ENCODE measurements at regions not wholly inside any gene's neighbourhood (a gene's known extent, or its start where the extent isn't known, plus 50 kb on each side); places are given as distances from the start of the nearest gene placed in this dataset.
"Not testable (repeated sequence)": the region's sequence is repeated elsewhere in the genome, so short reads cannot be mapped to it uniquely, and the experiment has no call there.

DNA sequence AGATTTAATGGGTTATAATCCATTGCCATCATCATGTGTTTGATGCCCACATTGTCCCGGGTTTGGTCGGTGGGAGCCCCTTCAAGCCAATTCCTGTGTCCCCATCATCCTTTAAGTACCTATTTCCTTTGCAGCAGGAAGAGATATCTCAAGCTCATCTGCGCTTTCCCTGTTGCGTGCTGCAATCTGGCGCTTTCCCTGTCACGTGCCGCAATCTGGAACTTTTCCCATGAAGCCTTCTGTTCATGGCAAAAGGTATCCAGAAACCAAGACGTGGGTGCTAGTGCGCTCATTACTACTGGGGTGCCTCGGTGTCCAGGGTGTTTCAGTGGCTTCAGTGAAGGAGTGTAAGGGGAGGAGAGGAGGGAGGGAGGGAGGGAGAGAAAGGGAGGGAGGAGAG lies 174.6 kb upstream of the ZNF469 start:
- no peak overlapping the region for H3K27ac ChIP-seq (ENCODE audit: low read depth, low read length)
- 49 to 66% (median 50%) methylated on average over 10 of the region's 10 CpGs for WGBS, 3 donors

DNA sequence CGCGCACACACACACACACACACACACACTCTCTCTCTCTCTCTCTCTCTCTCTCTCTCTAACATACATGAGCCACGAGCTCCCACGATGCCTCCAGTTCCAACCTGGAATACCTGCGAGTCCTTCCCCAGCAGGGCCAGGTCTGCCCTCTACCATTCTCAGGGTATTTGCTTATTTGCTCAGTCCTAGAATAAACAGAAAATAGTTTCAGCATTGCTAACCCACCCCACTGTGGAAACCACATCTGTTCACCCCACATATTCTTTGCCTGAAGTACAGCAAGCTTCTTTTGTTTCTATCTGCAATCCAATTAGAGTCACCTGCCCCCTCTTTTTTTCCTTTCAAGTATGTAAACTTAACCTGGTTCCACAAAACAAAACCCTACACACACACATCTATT lies 174.0 kb upstream of the ZNF469 start:
- WGBS, 3 donors = 57% methylated on average over 5 of the region's 5 CpGs; no CpG with 5 or more reads in 2 of the 3 donors
- not testable (repeated sequence) for H3K27ac ChIP-seq (ENCODE audit: low read depth, low read length)

DNA sequence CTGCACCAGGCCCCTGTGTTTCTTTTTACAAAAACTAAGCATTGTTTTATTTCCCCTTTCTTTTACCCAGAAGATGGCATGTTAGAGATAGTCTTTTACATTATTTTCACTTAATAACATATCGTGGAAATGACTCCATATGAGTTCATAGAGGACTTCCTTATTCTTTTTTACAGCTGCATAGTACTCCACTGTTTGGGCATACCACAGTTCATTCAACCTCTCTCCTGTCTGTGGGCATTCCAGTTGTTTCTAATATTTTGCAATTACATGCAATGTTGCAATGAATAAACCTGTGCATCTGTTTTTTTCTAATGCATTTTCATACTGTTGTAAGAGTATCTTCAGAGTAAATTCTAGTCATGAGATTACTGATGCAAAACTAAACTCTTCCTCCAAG lies 173.2 kb upstream of the ZNF469 start:
- not testable (repeated sequence) for H3K27ac ChIP-seq (ENCODE audit: low read depth, low read length)
- 72 to 87% (median 87%) methylated on average over 1 of the region's 1 CpG for WGBS, 3 donors

DNA sequence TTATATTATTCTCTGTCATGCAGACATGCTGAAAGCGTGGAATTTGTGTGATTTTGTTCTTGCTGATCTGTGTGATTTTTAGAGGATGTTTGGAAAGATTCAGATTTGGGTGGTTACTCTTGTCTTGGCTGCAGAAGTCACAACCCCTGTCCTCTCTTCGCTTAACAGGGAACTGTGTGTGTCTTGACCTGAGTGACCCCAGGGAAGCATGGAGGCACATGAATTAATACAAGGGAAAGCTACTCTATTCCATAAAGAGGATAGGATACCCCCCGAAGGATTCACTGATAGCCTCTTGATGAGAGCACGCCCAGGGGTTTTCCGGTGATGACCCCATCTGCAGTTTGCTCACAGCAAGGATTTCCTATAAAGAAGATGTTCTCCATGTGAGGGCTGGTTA lies 168.8 kb upstream of the ZNF469 start:
- H3K27ac ChIP-seq (ENCODE audit: low read depth, low read length) = not testable (repeated sequence)
- 76 to 88% (median 85%) methylated on average over 4 of the region's 5 CpGs for WGBS, 3 donors

DNA sequence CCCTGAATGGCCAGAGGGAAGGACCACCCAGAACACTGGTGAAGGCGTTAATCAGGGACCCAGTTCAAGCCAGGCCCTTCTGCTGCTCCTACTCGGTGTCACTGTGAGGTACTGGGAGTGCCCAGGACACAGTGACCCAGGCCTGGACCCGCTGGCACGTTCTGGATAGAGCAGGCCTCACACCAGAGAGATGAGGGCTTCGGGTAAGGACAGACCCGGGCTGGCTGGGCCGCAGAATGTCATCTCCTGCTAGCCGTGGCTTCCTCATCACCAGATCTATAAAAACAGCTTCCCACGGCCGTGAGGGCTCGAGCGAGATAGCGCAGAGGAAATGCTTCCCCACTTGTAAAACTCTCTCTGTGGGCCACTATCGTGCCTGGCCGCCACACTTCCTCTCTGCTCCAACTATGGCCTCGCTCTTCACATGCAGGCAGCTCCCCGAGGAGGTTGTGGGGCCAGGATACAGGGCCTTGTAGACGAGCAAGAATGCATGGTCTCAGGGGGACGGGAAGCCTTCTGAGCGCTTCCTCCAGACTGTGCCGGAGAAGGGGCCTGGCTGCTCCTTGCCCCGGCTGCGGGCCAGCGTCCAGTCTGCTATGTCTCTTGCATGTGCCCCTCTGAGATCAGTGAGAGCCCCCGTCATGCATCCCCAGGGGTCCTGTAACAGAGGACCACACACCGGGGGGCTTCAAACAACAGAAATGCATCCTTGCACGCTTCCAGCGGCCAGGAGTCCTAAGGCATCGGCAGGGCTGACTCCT lies 161.6 kb upstream of the ZNF469 start:
- not testable (repeated sequence) for H3K27ac ChIP-seq (ENCODE audit: low read depth, low read length)
- WGBS, 3 donors = 52 to 80% (median 61%) methylated on average over 29 of the region's 29 CpGs

DNA sequence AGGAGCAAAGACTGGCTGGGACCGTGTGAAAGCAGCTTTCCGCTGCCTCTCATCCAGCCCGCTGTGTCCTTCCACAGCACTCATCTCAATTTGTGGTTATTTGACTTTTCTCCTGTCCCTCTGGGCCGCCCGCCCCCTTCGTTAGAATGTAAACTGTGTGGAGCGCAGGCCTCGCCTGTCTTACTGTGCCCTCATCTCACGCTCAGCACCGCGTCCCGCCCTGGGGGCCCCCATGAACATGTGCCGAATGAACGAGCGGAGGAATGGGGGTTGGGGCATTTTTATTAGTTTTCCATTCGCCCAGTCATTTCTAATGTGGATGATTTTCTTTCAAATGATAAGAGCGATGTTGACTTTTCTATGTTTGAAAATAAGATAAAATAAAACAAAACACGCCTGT lies 159.1 kb upstream of the ZNF469 start:
- WGBS, 3 donors = 50 to 92% (median 86%) methylated on average over 18 of the region's 18 CpGs
- not testable (repeated sequence) for H3K27ac ChIP-seq (ENCODE audit: low read depth, low read length)

DNA sequence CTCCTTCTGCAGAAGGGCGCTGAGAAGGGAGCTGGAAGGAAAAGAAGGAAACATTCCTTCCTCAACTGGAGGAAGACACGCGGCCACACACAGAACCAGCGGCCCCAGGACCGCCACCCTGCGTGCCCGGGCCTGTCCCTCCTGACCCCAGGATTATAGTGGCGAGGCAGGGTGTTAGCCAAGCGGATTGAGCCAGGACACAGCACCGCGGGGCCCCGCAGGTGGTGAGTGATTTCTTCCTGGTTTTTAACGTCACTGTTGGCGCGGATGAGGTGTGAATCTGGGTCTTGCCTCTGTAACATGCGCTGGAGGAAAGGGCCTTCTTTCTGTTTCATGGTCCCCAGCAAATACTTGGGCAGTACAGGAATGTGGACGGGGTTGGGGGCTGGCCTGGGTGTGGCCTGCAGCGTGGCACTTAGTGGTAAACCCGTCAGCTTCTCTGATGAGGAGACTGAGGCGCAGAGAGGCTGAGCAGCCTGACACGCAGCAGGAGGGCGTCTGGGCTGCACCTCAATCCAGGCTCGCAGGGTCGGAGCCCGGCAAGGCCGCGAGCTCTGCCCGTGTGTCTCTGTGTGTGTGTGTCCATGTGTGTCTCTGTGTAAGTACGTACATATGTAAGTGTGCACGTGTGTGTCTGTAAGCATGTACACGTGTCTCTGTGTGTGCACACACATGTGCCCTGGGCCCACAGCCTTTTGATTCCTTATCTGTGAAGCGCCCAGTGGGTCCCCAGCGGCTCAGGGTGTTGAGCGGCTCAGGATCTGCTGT lies 158.4 kb upstream of the ZNF469 start:
- not testable (repeated sequence) for H3K27ac ChIP-seq (ENCODE audit: low read depth, low read length)

DNA sequence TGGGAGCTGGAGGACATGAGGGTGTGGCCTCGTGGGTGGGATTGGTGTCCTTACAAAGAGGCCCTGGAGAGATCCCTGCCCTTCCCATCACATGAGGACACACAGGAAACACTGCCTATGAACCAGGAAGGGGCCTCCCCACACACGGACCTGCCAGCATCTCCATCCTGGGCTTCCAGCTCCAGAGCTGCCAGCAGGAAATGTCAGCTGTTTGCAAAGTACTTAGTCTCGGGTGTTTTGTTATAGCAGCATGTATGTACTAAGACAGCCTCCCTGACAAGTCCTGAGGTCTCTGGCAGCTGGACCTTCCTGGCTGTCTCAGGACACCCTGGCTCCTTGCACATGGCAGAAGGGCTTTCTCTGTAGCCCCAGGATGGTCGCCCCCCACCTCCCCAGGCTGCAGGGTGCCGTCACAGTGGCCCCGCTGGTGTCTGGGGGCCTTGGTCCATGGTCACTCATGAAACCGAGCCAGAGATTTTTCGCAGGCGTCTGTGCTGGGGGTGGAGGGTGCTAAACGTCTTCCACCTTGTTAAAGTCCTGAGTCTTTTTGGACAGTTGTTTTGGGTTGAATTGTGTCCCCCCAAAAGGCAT lies 157.0 kb upstream of the ZNF469 start:
- WGBS, 3 donors = 83 to 90% (median 85%) methylated on average over 10 of the region's 10 CpGs
- H3K27ac ChIP-seq (ENCODE audit: low read depth, low read length) = not testable (repeated sequence)

More for the DNA sequence above, 158.4 kb upstream of the ZNF469 start:
- 83 to 90% (median 87%) methylated on average over 30 to 34 of the region's 34 CpGs for WGBS, 3 donors

DNA sequence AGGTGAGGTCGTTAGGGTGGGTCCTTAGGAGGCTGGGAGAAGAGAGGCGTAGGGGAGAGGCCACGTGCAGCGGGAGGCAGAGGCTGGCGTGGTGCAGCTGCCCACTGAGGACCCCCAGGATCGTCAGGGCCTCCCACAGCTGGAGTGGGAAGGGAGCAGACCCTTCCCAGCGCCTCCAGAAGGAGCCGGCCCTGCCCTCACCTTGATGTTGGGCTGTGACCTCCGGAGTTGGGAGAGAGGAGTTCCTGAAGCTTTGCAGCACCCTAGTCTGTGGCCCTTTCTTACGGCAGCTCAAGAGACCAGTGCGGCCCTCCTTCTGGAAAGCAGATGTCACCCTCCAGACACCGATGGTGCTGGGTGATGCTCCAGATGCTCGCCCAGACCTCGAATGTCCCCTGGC lies 156.5 kb upstream of the ZNF469 start:
- 94 to 97% (median 95%) methylated on average over 8 to 13 of the region's 14 CpGs for WGBS, 3 donors
- H3K27ac ChIP-seq (ENCODE audit: low read depth, low read length) = not testable (repeated sequence)

DNA sequence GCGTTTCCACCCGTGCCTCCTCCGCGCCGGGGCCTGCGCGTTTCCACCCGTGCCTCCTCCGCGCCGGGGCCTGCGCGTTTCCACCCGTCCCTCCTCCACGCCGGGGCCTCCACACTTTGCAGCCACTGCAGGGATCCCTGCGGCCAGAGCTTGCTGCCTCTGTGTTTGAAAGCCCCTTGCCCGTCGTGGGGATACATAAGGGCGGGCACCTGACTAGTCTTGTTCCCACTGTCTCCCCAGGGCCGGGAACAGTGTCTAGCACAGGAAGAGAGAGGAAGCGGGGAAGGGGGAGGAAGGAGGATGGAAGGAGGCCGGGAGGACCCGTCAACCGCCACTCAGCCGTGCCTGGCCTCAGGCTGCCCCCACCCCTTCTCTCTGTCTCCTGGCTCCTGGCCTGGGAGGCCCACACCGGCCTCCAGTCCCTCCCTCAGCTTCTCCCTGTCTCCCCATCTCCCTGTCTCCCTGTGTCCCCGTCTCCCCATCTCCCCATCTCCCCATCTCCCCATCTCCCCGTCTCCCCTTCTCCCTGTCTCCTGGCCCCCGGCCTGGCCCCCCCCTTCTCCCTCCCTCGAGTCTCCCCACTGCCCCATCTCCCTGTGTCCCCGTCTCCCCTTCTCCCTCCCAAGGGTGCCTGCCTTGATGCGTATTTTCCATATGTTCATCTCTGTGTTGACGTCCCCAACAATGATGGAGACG lies 155.6 kb upstream of the ZNF469 start:
- 69 to 77% (median 75%) methylated on average over 13 to 22 of the region's 35 CpGs for WGBS, 3 donors

DNA sequence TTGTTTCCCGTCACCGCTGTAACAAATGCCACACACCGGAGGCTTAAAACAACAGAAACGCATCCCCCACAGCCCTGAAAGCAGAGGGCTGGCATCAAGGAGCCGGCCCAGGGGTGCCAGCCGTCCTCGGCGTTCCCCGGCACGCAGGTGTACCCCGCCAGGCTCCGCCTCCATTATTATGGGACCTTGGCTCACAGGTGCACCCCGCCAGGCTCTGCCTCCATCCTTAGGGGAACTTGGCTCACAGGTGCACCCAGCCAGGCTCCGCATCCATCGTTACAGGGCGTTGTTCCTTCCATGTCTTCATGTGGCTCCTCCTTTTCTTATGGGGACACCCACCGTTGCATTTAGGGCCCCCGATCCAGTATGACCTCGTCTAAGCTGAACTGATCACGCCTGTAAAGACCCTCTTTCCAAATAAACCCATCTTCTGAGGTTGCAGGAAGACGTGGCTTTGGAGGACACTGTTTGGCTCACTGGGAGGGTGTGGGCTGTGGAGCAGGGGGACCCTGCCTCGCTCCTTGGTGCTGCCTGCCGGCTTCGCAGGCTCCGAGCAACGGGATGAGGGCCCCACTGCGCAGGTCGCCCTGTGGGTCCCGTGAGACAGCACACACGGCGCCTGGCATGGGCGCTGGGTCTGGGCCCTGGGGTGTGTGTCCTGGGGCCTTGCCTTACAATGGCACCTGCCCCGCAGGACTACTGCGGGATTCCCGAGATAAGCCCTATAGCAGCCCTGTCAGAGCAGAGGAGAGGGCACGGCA lies 154.9 kb upstream of the ZNF469 start:
- 82 to 89% (median 85%) methylated on average over 26 to 36 of the region's 36 CpGs for WGBS, 3 donors
- H3K27ac ChIP-seq (ENCODE audit: low read depth, low read length) = not testable (repeated sequence)

More for the DNA sequence above, 155.6 kb upstream of the ZNF469 start:
- not testable (repeated sequence) for H3K27ac ChIP-seq (ENCODE audit: low read depth, low read length)

DNA sequence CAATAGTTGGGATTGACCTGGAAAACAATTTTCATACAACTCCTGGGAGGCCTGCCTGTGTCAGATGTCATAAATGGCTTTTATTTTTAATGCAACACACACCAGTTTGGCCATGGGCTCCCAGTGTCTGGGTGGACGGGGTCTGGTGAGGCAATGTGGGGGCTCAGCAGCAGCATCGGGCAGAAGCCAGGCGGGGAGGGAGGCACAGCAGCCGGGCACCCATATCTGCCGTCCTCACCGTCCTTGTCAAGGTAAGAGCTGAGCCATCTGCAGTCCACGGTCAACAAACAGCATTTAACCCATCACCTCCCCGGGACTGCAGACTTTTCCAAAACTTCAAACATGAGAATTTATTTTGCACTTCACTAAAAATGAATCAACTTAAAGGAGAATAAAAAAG lies 154.0 kb upstream of the ZNF469 start:
- H3K27ac ChIP-seq (ENCODE audit: low read depth, low read length) = not testable (repeated sequence)
- 57 to 65% (median 65%) methylated on average over 8 of the region's 8 CpGs for WGBS, 3 donors

DNA sequence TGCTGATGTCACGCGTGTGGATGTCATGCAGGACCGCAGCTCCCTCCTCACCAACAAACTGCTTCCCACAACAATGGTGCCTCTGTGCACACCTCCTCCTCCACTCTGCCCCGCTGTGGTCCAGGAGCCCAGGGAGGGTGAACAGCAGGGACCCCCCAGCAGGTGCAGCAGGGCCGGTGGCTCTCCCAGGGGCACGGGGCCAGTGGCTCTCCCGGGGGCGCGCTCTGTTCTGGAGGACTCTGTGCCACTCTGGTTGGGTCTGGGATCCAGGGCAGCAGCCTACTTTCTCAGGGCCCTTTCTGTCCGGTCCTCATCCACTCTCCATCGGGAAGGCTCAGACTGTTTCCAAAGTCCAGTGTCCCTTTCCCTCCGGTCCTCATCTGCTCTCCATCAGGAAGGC lies 153.0 kb upstream of the ZNF469 start:
- 88 to 97% (median 91%) methylated on average over 11 to 12 of the region's 12 CpGs for WGBS, 3 donors
- H3K27ac ChIP-seq (ENCODE audit: low read depth, low read length) = not testable (repeated sequence)

DNA sequence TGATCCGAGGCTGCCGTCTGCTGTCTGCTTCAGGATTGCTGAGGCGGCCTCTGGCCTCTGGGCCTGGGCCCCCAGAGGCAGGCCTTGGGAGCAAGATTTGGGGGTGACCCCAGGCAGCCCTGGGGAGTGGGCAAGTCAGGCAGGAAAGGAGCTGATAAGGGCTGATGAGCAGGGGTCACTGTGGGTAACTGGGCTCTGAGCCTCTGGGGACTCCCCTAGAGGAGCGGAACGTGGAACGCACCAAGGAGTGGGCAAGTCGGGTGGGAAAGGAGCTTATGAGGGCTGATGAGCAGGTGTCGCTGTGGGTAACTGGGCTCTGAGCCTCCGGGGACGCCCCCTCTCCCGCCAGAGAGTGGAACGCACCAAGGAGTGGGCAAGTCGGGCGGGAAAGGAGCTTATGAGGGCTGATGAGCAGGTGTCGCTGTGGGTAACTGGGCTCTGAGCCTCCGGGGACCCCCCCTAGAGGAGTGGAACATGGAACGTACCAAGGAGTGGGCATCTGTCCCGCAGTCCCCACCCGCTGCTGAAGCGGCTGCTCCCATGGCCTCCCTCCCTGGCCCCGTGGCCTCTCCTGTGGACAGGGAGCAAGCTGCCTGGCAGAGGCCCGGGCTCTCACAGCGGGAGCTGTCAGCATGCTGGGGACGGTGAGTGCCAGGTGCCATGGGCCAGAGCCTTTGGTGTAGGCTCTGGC lies 152.3 kb upstream of the ZNF469 start:
- not testable (repeated sequence) for H3K27ac ChIP-seq (ENCODE audit: low read depth, low read length)
- WGBS, 3 donors = 87 to 95% (median 95%) methylated on average over 11 to 16 of the region's 24 CpGs

DNA sequence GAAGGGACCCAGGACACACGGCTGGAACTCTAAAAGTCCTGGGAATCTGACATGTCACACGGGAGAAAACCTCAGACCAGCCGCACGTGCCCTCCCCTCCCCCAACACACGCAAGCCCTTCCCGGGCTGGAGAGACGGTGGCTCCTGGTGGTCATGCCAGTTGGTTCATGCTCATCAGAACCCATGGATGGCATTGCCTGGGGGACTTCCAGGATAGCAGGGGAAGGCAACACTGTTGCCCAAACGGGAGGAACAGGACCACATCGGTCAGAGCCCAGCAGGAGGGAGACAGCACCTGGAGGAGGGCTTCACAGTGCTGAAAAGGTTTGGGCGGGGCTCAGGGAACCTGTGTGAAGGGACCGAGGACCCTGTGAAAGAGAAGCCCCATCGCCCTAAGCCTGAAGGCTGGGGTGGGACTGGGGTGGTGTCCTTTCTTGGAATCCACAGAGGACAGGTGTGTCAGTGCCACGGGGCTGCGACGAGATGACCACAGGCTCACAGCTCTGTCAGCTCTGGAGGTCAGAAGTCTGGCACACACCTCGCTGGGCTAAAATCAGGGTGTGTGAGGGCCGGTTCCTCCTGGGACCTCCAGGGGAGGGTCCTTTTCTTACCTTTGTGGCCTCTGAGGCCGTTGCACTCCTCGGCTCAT lies 151.7 kb upstream of the ZNF469 start:
- 83 to 94% (median 89%) methylated on average over 12 to 16 of the region's 19 CpGs for WGBS, 3 donors
- H3K27ac ChIP-seq (ENCODE audit: low read depth, low read length) = not testable (repeated sequence)

DNA sequence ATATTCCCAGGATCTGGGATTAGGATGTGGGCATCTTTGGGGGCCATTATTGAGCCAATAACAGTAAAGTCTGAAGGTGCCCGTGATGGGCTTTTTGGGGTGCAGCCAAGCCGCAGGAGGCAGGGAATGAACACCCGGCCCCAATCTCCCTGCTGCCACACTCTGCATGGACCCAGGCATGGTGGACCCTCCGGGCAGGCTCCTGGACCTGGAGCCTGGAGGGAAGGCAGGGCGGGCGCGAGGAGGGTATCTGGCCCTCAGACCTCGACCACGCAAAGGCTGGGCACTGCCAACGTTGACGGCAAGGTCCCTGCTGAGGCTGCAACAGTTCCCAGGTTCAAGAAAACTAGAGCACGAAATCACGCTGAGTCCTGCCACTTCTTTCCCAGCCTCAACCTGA lies 150.9 kb upstream of the ZNF469 start:
- WGBS, 3 donors = 92 to 97% (median 95%) methylated on average over 12 to 13 of the region's 13 CpGs
- not testable (repeated sequence) for H3K27ac ChIP-seq (ENCODE audit: low read depth, low read length)

Measured in adipose tissue (tissue), 3 donors.